Natural killer cell (primary cell): ENCODE measurements at regions not wholly inside any gene's neighbourhood (a gene's known extent, or its start where the extent isn't known, plus 50 kb on each side); places are given as distances from the start of the nearest gene placed in this dataset.

Experiments used
- ATAC-seq, 3 donors: fragments of 150-1000 bp in 2 of 3; fragments of 200-7000 bp in 1 of 3; cut with Tn5 transposase; 1 replicate in 1 of 3; 2 replicates in 2 of 3; pipeline ENCODE4 v1.10.0; 2021; ENCODE audit warnings: mild to moderate bottlenecking in 2 of 3, moderate library complexity in 2 of 3
- DNase-seq, 2 donors: peaks; one replicate each; pipeline versions ENCODE4 v3.0.0 to v3.0.0-alpha.2; 2013 to 2021; ENCODE audit warnings: mixed read lengths in 1 of 2
- H3K27ac ChIP-seq: one replicate; pipeline ENCODE4 v1.5.1; 2013; ENCODE audit warnings: mild to moderate bottlenecking, low read length
- H3K27me3 ChIP-seq: one replicate; pipeline ENCODE4 v1.6.1; 2013; ENCODE audit warnings: low read length; ENCODE audit not compliant: control insufficient read depth, insufficient read depth
- H3K36me3 ChIP-seq: one replicate; pipeline ENCODE4 v1.6.1; 2013; ENCODE audit warnings: low read length; ENCODE audit not compliant: control insufficient read depth, insufficient read depth
- H3K4me1 ChIP-seq: one replicate; pipeline ENCODE4 v1.6.1; 2013; ENCODE audit warnings: low read length; ENCODE audit not compliant: control insufficient read depth, insufficient read depth
- H3K4me3 ChIP-seq: one replicate; pipeline ENCODE4 v1.5.1; 2013; ENCODE audit warnings: low read length
- H3K9me3 ChIP-seq: one replicate; pipeline ENCODE4 v1.6.1; 2013; ENCODE audit warnings: low read length; ENCODE audit not compliant: control insufficient read depth, insufficient read depth
- H3K27ac Mint-ChIP-seq, 2 donors: one replicate each; pipeline ENCODE4 v1.8.0; 2022; ENCODE audit warnings: mild to moderate bottlenecking in 2 of 2, mixed read lengths in 2 of 2, moderate library complexity in 1 of 2
- H3K27me3 Mint-ChIP-seq, 2 donors: one replicate each; pipeline ENCODE4 v1.8.0; 2022; ENCODE audit warnings: low read depth in 2 of 2, mixed read lengths in 2 of 2
- H3K36me3 Mint-ChIP-seq: one replicate; pipeline ENCODE4 v1.8.0; 2022; ENCODE audit warnings: mixed read lengths
- H3K4me1 Mint-ChIP-seq, 2 donors: one replicate each; pipeline ENCODE4 v1.8.0; 2022; ENCODE audit warnings: mixed read lengths in 2 of 2
- H3K4me3 Mint-ChIP-seq: one replicate; pipeline ENCODE4 v1.8.0; 2022; ENCODE audit warnings: mild to moderate bottlenecking, moderate library complexity, mixed read lengths
- H3K9me3 Mint-ChIP-seq, 2 donors: one replicate each; pipeline ENCODE4 v1.8.0; 2022; ENCODE audit warnings: mixed read lengths in 2 of 2
- WGBS: methylation state at CpG from one replicate; pipeline ENCODE4 v1.1.7; 2013; ENCODE audit warnings: missing lambda C conversion rate; ENCODE audit not compliant: insufficient coverage; 5-methylcytosine and 5-hydroxymethylcytosine counted together
- intact Hi-C: fragments of 100-400 bp; cut with micrococcal nuclease; formaldehyde crosslinking; loops from one replicate; pipeline ENCODE4 v1.14.2; 2022
- TF ChIP-seq, protein P1 (sequence below): fragments of 200-600 bp; IDR thresholded peaks from one replicate; pipeline ENCODE4 v1.8.0; 2022; ENCODE audit warnings: antibody characterized with exemption

DNA sequence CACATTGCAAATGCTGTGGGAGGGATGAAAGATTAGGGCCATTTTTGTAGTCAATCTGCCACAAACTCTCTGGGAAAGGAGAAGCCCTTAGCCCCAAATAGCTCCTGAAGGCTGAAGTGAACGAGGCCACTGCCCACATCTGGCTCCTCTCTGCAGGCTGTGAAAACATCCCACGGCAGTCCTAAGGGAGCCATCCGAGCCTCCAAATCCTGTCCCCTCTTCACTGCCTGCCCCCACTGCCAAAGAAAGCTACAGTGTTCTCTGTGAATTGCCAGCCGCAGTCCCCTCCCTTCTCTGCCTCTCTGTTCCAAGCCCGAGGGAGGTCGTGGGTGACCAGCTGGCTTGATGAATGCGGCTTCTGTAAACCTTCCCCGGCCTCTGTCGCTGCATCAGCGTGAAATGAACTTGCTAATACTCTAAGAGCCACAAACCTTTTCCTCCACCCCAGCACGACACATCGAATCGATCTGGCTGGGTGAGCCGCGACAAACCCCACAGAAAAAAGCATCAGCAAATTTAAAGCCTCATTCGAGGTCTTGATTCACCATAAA, 180.7 kb upstream of the NRXN3 start:
- Mint-ChIP-seq H3K4me1 (peaks cover 0 to 6% of the 10 kb centered on the region in 2 donors), H3K27me3 (peaks cover under 1 to 19% of the 10 kb centered on the region in 2 donors), H3K27ac (no peak overlapping the region), H3K4me3 (no peak overlapping the region), H3K9me3 (no peaks in the 10 kb centered on the region), H3K36me3 (no peaks in the 10 kb centered on the region)
- H3K27ac ChIP-seq, result no peak overlapping the region
- no peaks in the 10 kb centered on the region for H3K27me3 ChIP-seq
- DNase-seq, result no peak
- no peaks in the 10 kb centered on the region for H3K9me3 ChIP-seq
- TF ChIP-seq, protein P1, sequence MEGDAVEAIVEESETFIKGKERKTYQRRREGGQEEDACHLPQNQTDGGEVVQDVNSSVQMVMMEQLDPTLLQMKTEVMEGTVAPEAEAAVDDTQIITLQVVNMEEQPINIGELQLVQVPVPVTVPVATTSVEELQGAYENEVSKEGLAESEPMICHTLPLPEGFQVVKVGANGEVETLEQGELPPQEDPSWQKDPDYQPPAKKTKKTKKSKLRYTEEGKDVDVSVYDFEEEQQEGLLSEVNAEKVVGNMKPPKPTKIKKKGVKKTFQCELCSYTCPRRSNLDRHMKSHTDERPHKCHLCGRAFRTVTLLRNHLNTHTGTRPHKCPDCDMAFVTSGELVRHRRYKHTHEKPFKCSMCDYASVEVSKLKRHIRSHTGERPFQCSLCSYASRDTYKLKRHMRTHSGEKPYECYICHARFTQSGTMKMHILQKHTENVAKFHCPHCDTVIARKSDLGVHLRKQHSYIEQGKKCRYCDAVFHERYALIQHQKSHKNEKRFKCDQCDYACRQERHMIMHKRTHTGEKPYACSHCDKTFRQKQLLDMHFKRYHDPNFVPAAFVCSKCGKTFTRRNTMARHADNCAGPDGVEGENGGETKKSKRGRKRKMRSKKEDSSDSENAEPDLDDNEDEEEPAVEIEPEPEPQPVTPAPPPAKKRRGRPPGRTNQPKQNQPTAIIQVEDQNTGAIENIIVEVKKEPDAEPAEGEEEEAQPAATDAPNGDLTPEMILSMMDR, result no peak
- no peaks in the 10 kb centered on the region for H3K36me3 ChIP-seq
- ATAC-seq, result no peak
- 82% methylated on average over 16 of the region's 16 CpGs for WGBS
- no peak overlapping the region for H3K4me3 ChIP-seq
- no peaks in the 10 kb centered on the region for H3K4me1 ChIP-seq
- intact Hi-C loops, result no loop called here

DNA sequence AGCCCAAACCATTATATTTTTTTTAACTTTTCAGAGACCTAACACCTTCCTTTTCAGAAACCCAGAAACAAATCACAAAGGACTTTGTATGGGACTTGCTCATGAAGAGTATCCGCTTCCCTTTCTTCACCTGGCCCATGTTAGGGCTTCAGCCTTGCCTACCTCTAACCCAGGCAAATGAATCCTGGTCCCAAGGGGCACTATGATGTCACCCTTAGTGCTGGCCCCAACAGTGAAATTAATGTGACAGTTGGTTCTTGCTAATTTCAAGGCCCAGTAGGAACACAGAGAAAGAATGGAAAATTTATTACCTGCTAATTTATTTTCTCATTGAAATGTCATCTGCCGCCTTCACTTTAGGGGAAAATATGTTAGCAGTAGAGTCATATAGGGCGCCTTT, 179.8 kb upstream of the NRXN3 start:
- WGBS, result 87% methylated on average over 3 of the region's 3 CpGs
- H3K27me3 ChIP-seq, result no peaks in the 10 kb centered on the region
- Mint-ChIP-seq H3K27ac (no peak overlapping the region), H3K9me3 (no peaks in the 10 kb centered on the region), H3K27me3 (peaks cover 0 to 12% of the 10 kb centered on the region in 2 donors), H3K4me3 (no peak overlapping the region), H3K4me1 (peaks cover 0 to under 1% of the 10 kb centered on the region in 2 donors), H3K36me3 (no peaks in the 10 kb centered on the region)
- H3K4me1 ChIP-seq, result no peaks in the 10 kb centered on the region
- no peak for DNase-seq
- no peak overlapping the region for H3K27ac ChIP-seq
- intact Hi-C loops, result no loop called here
- H3K9me3 ChIP-seq, result no peaks in the 10 kb centered on the region
- H3K4me3 ChIP-seq, result no peak overlapping the region
- no peaks in the 10 kb centered on the region for H3K36me3 ChIP-seq
- TF ChIP-seq, protein P1, result no peak
- ATAC-seq, result no peak

DNA sequence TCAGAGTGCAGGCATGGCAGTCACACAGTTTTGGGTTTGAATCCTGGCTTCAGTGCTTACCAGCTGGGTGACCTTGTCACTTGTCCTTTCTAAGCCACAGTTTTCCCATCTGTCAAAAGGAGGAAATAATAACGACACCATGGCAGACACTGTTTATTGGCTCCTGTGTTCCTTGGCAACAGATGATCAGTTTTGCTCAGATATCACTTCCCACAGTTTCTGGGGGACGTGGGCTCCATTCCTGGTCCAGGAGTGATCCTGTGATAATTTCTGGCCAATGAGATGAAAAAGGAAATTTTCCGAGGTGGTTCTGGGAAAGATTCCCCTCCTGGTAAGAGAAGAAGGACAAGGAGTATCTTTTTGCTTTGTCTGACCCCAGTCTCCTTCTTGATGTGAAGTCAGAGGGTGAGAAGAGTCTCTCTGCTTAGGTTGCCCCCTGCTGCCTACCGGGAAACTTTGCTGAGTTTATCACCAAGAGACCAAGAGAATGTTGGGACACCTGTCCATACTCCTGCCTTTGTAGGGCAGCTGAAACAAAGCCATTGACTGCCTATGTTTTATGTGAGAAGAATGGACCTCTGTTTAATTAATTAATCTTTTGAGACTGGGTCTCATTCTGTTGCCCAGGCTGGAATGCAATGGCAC, 178.9 kb upstream of the NRXN3 start:
- Mint-ChIP-seq H3K4me3 (no peak overlapping the region), H3K27ac (no peak overlapping the region), H3K9me3 (no peaks in the 10 kb centered on the region), H3K36me3 (no peaks in the 10 kb centered on the region), H3K4me1 (no peaks in the 10 kb centered on the region), H3K27me3 (peaks cover 0 to 12% of the 10 kb centered on the region in 2 donors)
- H3K27ac ChIP-seq, result no peak overlapping the region
- H3K4me3 ChIP-seq, result no peak overlapping the region
- no peak for DNase-seq
- TF ChIP-seq, protein P1, result no peak
- no peak for ATAC-seq
- no peaks in the 10 kb centered on the region for H3K9me3 ChIP-seq
- H3K27me3 ChIP-seq, result no peaks in the 10 kb centered on the region
- H3K4me1 ChIP-seq, result no peaks in the 10 kb centered on the region
- intact Hi-C loops, result no loop called here
- H3K36me3 ChIP-seq, result no peaks in the 10 kb centered on the region
- WGBS, result 40% methylated on average over 4 of the region's 4 CpGs

- Histone ChIP-seq H3K4me3 (no peak overlapping the region), H3K27ac (no peak overlapping the region), H3K27me3 (no peaks in the 10 kb centered on the region), H3K9me3 (no peaks in the 10 kb centered on the region), H3K36me3 (no peaks in the 10 kb centered on the region), H3K4me1 (no peaks in the 10 kb centered on the region)
- H3K27ac Mint-ChIP-seq, result no peak overlapping the region
- TF ChIP-seq, protein P1, result no peak
- peak in 2 of 3 donors; percentile 36 to 61 for ATAC-seq
- 60% methylated on average over 1 of the region's 1 CpG for WGBS
- peaks cover 7 to 18% of the 10 kb centered on the region in 2 donors for H3K27me3 Mint-ChIP-seq
- H3K36me3 Mint-ChIP-seq, result peaks cover 15% of the 10 kb centered on the region
- intact Hi-C loops, result no loop called here
- H3K9me3 Mint-ChIP-seq, result peaks cover 4 to 5% of the 10 kb centered on the region in 2 donors
- H3K4me3 Mint-ChIP-seq, result no peak overlapping the region
- DNase-seq, result peak in 1 of 2 donors; percentile 4
- H3K4me1 Mint-ChIP-seq, result no peaks in the 10 kb centered on the region
These were observed 164.8 kb upstream of the NRXN3 start for GRCh38 chr14:78005325-78005724.
